Hindlimb muscle (tissue), 1 donor: ENCODE measurements at regions not wholly inside any gene's neighbourhood (a gene's known extent, or its start where the extent isn't known, plus 50 kb on each side); places are given as distances from the start of the nearest gene placed in this dataset.

Experiments used
- DNase-seq: peaks from one replicate; pipeline ENCODE4 v3.0.0-alpha.2; 2013

GRCh38 chr2:204109681-204110080 is 173.1 kb downstream of the ICOS start:
- no peak for DNase-seq

GRCh38 chr2:204110338-204110741 is 173.8 kb downstream of the ICOS start:
- DNase-seq, result peak; percentile 28

- DNase-seq, result peak; percentile 54
These were observed 174.4 kb downstream of the ICOS start for GRCh38 chr2:204110751-204111516.

GRCh38 chr2:204112084-204112770 is 175.7 kb downstream of the ICOS start:
- peak; percentile 42 for DNase-seq

GRCh38 chr2:204114295-204115136 is 178.0 kb downstream of the ICOS start:
- no peak for DNase-seq

GRCh38 chr2:204115137-204116056 is 178.8 kb downstream of the ICOS start:
- DNase-seq, result no peak

- peak; percentile 35 for DNase-seq
These were observed 179.7 kb downstream of the ICOS start for GRCh38 chr2:204116159-204116792.

GRCh38 chr2:204122425-204122824 is 185.9 kb downstream of the ICOS start:
- DNase-seq, result no peak

GRCh38 chr2:204124140-204124750 is 187.7 kb downstream of the ICOS start:
- no peak for DNase-seq

GRCh38 chr2:204126705-204127104 is 190.1 kb downstream of the ICOS start:
- no peak for DNase-seq

- no peak for DNase-seq
These were observed 190.7 kb downstream of the ICOS start for GRCh38 chr2:204127238-204127637.

- no peak for DNase-seq
These were observed 193.2 kb downstream of the ICOS start for GRCh38 chr2:204129591-204130294.

GRCh38 chr2:204131621-204132020 is 195.1 kb downstream of the ICOS start:
- DNase-seq, result no peak

- no peak for DNase-seq
These were observed 196.9 kb downstream of the ICOS start for GRCh38 chr2:204133476-204133875.

GRCh38 chr2:204134421-204134820 is 197.9 kb downstream of the ICOS start:
- DNase-seq, result no peak

- no peak for DNase-seq
These were observed 199.2 kb downstream of the ICOS start for GRCh38 chr2:204135752-204136151.

- no peak for DNase-seq
These were observed 201.6 kb downstream of the ICOS start for GRCh38 chr2:204138206-204138605.

- DNase-seq, result no peak
These were observed 203.7 kb downstream of the ICOS start for GRCh38 chr2:204140246-204140645.

- no peak for DNase-seq
These were observed 206.9 kb downstream of the ICOS start for GRCh38 chr2:204143216-204144014.

- DNase-seq, result no peak
These were observed 207.9 kb downstream of the ICOS start for GRCh38 chr2:204144492-204144891.
